Small intestine (tissue), 7 donors: ENCODE measurements at regions not wholly inside any gene's neighbourhood (a gene's known extent, or its start where the extent isn't known, plus 50 kb on each side); places are given as distances from the start of the nearest gene placed in this dataset.
A peak's percentile ranks its signal among the peaks of the same experiment; 100 is the strongest.

ENCODE experiments used
- DNase-seq, 2 donors: peaks; one replicate each; pipeline versions ENCODE4 v3.0.0 to v3.0.0-alpha.2; 2013
- FAIRE-seq: peaks from 2 replicates; lab custom pipeline; 2012; peaks lifted over from hg19 to GRCh38; lab: Jason Lieb, UNC
- H3K27ac ChIP-seq, 3 donors: one replicate each; pipeline ENCODE4 v1.5.1; 2013; ENCODE audit warnings: low read length in 2 of 3, mild to moderate bottlenecking in 2 of 3, control low read depth in 1 of 3, inconsistent platforms in 1 of 3, low read depth in 1 of 3, moderate library complexity in 1 of 3
- H3K27me3 ChIP-seq, 3 donors: one replicate each; pipeline ENCODE4 v1.6.1; 2013; ENCODE audit warnings: low read length in 3 of 3, inconsistent platforms in 1 of 3; ENCODE audit not compliant: control insufficient read depth in 3 of 3, insufficient read depth in 3 of 3
- H3K36me3 ChIP-seq, 3 donors: one replicate each; pipeline ENCODE4 v1.6.1; 2013; ENCODE audit warnings: low read length in 3 of 3, inconsistent platforms in 1 of 3, low read depth in 1 of 3, mild to moderate bottlenecking in 1 of 3, moderate library complexity in 1 of 3; ENCODE audit not compliant: control insufficient read depth in 3 of 3, insufficient read depth in 2 of 3
- H3K4me1 ChIP-seq, 3 donors: one replicate each; pipeline ENCODE4 v1.6.1; 2013; ENCODE audit warnings: low read length in 2 of 3, inconsistent platforms in 1 of 3, low read depth in 1 of 3, mild to moderate bottlenecking in 1 of 3, moderate library complexity in 1 of 3; ENCODE audit not compliant: control insufficient read depth in 3 of 3, insufficient read depth in 2 of 3
- H3K4me3 ChIP-seq, 3 donors: one replicate each; pipeline ENCODE4 v1.5.1; 2013; ENCODE audit warnings: low read length in 3 of 3, control low read depth in 1 of 3, inconsistent platforms in 1 of 3, low read depth in 1 of 3, mild to moderate bottlenecking in 1 of 3, moderate library complexity in 1 of 3
- H3K9me3 ChIP-seq, 2 donors: one replicate each; pipeline ENCODE4 v1.6.1; 2013; ENCODE audit warnings: low read depth in 1 of 2, low read length in 1 of 2; ENCODE audit not compliant: control insufficient read depth in 2 of 2, insufficient read depth in 1 of 2
- WGBS, 3 donors: extraction: QIAGEN DNeasy Blood & Tissue Kit; methylation state at CpG; one replicate each; pipeline ENCODE4 v1.1.7; 2013; 5-methylcytosine and 5-hydroxymethylcytosine counted together
- donor health status: healthy with polysubstance abuse.
- donor health status: control.
- donor health status: control.
- donor health status: Bipolar disorder and iron deficiency.
- donor health status: healthy.

- DNase-seq (no peak), FAIRE-seq (no peak)
- H3K4me1 ChIP-seq = no peaks in the 10 kb centered on the region
- no peaks in the 10 kb centered on the region for H3K9me3 ChIP-seq
- no peak overlapping the region for H3K4me3 ChIP-seq
- no peak overlapping the region for H3K27ac ChIP-seq
- H3K27me3 ChIP-seq = no peaks in the 10 kb centered on the region
- H3K36me3 ChIP-seq = no peaks in the 10 kb centered on the region
- WGBS, 3 donors = 55 to 64% (median 63%) methylated on average over 2 of the region's 2 CpGs
These were observed 209.7 kb upstream of the SP4 start for GRCh38 chr7:21218155-21218554.

GRCh38 chr7:21221130-21221529 is 206.8 kb upstream of the SP4 start:
- Histone ChIP-seq H3K4me1 (no peaks in the 10 kb centered on the region), H3K9me3 (no peaks in the 10 kb centered on the region), H3K27me3 (no peaks in the 10 kb centered on the region), H3K4me3 (no peak overlapping the region), H3K36me3 (no peaks in the 10 kb centered on the region), H3K27ac (no peak overlapping the region)
- no peak for FAIRE-seq
- 83 to 89% (median 87%) methylated on average over 16 of the region's 16 CpGs for WGBS, 3 donors
- no peak for DNase-seq

DNA sequence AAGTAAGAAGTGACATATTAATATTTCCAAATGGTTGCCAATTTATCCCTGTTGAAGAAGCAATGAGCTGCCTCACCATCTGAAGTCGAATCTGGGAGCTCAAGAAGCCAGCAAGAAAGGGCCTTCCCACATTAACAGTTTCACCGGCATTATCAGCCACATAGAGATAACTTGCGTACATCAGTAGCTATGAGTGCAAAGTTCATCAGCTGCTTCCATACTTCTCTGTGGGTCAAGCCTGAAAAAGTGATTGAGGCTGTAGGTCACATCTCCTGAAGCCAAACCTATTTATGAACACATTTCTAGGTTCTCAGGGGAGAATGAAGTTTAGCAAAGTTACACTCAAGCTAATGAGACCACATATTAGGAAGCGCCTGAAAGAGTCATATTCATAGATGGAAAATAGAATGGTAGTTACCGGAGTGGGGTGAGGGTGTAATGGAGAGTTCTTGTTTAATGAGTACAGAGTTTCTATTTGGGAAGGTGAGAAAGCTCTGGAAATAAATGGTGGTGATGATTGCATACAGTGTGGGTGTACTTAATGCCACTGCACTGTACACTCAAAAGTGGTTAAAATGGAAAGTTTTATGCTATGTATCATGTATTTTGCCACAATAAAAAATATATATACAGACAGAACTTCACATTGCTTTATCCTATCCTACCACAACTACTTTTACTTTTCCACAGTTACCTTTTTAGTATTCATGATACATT is 189.3 kb upstream of the SP4 start:
- WGBS, 3 donors = 37 to 65% (median 53%) methylated on average over 5 of the region's 5 CpGs
- no peaks in the 10 kb centered on the region for H3K9me3 ChIP-seq
- H3K27me3 ChIP-seq = peaks cover 0 to 3% (median 0%) of the 10 kb centered on the region in 3 donors
- no peaks in the 10 kb centered on the region for H3K36me3 ChIP-seq
- no peak overlapping the region for H3K4me3 ChIP-seq
- FAIRE-seq = no peak
- no peak overlapping the region for H3K27ac ChIP-seq
- no peaks in the 10 kb centered on the region for H3K4me1 ChIP-seq
- peak; percentile 37 to 45 for DNase-seq

DNA sequence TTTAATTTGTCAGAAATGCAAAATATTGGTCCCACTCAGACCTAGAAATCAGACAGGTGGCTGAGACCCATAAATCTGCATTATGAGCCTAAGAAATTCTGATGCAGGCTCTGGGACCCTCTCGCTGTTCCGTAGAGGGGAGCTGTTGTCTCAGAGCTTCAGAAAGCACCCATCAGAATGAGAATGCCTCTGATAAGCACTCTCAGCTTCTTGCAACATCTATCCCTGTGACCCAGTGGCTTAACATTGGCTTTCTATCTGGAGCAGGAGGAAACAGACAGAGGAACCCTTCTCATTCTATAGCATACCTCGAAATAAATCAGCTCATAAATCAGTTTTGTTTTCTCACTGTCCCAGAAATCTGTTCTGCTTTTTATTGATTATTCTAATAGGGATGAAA is 184.6 kb upstream of the SP4 start:
- H3K9me3 ChIP-seq = no peaks in the 10 kb centered on the region
- no peak overlapping the region for H3K27ac ChIP-seq
- H3K27me3 ChIP-seq = peaks cover 0 to 8% (median 0%) of the 10 kb centered on the region in 3 donors
- no peaks in the 10 kb centered on the region for H3K36me3 ChIP-seq
- no peak overlapping the region for H3K4me3 ChIP-seq
- FAIRE-seq (no peak), DNase-seq (no peak)
- H3K4me1 ChIP-seq = no peaks in the 10 kb centered on the region
- WGBS, 3 donors = 57 to 69% (median 62%) methylated on average over 3 of the region's 3 CpGs

DNA sequence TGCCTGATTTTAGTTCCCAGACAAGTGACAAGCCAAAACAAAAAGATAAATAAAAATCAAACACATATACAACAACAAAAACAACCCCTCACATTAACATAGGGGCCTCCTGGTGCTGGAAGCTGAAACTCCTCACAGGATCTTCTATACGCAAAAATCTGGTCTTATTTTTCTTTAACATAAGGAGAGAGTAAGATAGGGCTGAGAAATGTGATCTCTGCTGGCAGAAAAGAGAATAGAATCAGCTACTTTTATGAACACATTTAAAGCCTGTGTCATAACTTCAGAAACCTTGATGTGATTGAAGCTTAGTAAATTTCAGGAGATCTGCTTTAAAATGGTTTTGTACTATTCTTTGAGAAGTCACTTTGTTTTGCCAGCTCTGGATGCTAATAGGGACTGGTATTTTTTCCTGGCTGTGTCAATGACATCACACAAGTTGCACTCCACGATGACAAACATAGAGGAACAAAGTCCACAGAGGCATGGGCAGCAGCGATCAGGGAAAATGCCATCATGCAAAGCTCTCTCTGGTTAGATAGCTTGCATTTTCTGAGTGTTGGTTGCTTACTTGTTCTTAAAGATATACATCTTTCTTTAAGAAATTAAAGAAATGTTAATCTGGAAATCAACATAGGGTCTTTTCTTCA is 176.6 kb upstream of the SP4 start:
- peak; percentile 76 to 79 for DNase-seq
- Histone ChIP-seq H3K4me3 (no peak overlapping the region), H3K27ac (no peak overlapping the region), H3K27me3 (peaks cover 0 to 19% (median 7%) of the 10 kb centered on the region in 3 donors), H3K9me3 (no peaks in the 10 kb centered on the region), H3K4me1 (no peaks in the 10 kb centered on the region), H3K36me3 (no peaks in the 10 kb centered on the region)
- FAIRE-seq = no peak
- 11 to 25% (median 24%) methylated on average over 3 of the region's 3 CpGs for WGBS, 3 donors

DNA sequence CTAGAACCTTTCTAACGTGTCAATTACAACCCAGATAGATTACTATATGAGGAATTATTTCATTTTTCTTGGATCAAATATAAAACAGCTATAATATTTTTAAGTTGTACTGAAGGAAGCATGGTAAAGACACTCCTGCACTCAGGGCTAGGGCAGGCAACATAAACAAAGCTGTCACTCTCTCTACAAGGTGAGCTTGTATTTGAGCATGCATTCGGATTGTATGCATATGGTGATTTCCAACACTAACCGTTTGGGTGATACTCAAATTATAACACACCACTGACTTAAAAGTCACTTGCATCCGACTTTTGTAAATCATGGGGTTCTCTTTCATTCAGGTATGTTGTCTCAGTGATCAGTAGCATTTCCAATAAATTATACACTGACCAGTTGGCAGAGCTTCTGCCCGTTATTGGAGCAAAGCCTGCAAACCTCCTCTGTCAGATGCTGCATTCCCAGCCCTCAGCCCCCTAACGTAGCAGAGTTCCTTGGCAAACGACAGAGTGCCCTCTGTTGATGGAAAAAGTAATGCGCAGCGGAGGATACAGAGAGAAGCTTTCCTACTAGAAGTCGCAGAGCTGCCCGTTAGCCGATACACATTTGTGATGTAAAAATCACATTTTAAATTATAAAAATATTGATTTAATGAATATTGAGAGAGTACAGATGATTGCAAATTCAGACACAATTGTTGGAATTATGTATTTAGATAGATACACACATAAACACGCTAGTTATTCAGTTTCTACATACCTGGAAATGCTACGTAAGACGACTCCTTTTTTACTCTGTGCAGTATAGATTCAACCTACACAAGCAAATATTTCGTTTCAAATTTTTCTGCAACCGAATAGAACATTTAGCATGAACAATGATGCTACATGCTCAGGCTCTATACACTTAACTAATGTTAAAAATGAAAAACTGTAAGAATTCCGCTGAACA is 173.9 kb upstream of the SP4 start:
- Histone ChIP-seq H3K27me3 (peaks cover 0 to 19% (median 2%) of the 10 kb centered on the region in 3 donors), H3K4me3 (no peak overlapping the region), H3K36me3 (no peaks in the 10 kb centered on the region), H3K27ac (no peak overlapping the region), H3K4me1 (no peaks in the 10 kb centered on the region), H3K9me3 (no peaks in the 10 kb centered on the region)
- no peak for FAIRE-seq
- 14 to 17% (median 16%) methylated on average over 18 of the region's 18 CpGs for WGBS, 3 donors
- DNase-seq = peak; percentile 53 to 72

DNA sequence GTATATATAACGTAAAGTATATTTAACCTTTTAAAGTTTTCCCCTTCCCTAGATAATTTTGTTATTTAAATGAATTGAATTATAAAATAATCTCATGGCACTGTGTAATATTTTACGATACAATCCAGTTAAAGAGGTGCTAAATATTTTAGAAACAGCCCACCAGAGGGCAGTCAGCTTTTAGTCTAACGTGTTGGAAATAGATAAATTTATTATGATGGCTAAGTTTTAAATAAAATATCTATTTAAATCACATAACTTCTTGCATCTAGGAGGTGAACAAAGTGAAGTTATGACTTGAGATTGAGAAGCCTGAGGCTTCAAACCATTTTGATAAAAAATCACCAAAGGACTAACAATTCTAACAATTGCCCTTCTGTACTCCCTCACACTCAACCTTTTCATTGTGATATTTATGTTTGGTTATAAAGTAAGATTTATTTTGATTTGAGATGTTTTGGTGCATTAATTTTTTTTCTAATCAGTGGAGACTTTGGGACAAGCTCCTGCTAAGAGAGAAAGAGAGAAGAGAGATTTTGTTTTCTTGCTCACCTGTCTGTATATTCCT is 171.5 kb upstream of the SP4 start:
- Histone ChIP-seq H3K4me1 (no peaks in the 10 kb centered on the region), H3K36me3 (no peaks in the 10 kb centered on the region), H3K27ac (no peak overlapping the region), H3K27me3 (peaks cover 0 to 17% (median 2%) of the 10 kb centered on the region in 3 donors), H3K4me3 (no peak overlapping the region), H3K9me3 (no peaks in the 10 kb centered on the region)
- WGBS, 3 donors = 3 to 12% (median 3%) methylated on average over 3 of the region's 3 CpGs
- DNase-seq (peak; percentile 44 to 49), FAIRE-seq (no peak)

- no peak for DNase-seq
- 17 to 45% (median 36%) methylated on average over 1 of the region's 1 CpG for WGBS, 3 donors
- FAIRE-seq = no peak
- no peaks in the 10 kb centered on the region for H3K4me1 ChIP-seq
- no peaks in the 10 kb centered on the region for H3K36me3 ChIP-seq
- H3K27me3 ChIP-seq = no peaks in the 10 kb centered on the region
- no peaks in the 10 kb centered on the region for H3K9me3 ChIP-seq
- no peak overlapping the region for H3K4me3 ChIP-seq
- no peak overlapping the region for H3K27ac ChIP-seq
These were observed 166.9 kb upstream of the SP4 start for GRCh38 chr7:21260939-21261338.
